H1 (cell line): ENCODE measurements at regions not wholly inside any gene's neighbourhood (a gene's known extent, or its start where the extent isn't known, plus 50 kb on each side); places are given as distances from the start of the nearest gene placed in this dataset.

Source experiments
- CTCF ChIA-PET: fragments of 300-600 bp; sonication (Branson Sonifier 250); formaldehyde crosslinking; loops from one replicate; lab custom pipeline; 2021; ENCODE audit not compliant: partially characterized antibody; lab: Charles Lee
- POLR2A ChIA-PET: fragments of 300-600 bp; sonication (Branson Sonifier 250); formaldehyde crosslinking; loops from one replicate; lab custom pipeline; 2021; ENCODE audit warnings: inconsistent platforms; ENCODE audit not compliant: partially characterized antibody; lab: Charles Lee
- DNase-seq, 2 experiments: peaks; one replicate each; pipeline versions ENCODE4 v3.0.0 to v3.0.0-alpha.2; 2010 to 2022; ENCODE audit warnings: low spot score in 2 of 2, low read depth in 1 of 2, mixed read lengths in 1 of 2
- FAIRE-seq: peaks from 2 replicates; lab custom pipeline; 2011; peaks lifted over from hg19 to GRCh38; lab: Jason Lieb, UNC
- H2AFZ ChIP-seq: 2 replicates; pipeline ENCODE4 v1.8.1; 2012; ENCODE audit warnings: low read length, inconsistent platforms
- H2AK5ac ChIP-seq: 2 replicates; pipeline ENCODE4 v1.6.1; 2013; ENCODE audit warnings: low read depth, low read length
- H2BK120ac ChIP-seq: replicated peaks from 2 replicates; pipeline ENCODE3; 2013; ENCODE audit warnings: low read depth, low read length, inconsistent platforms
- H2BK12ac ChIP-seq: 2 replicates; pipeline ENCODE4 v1.6.1; 2013; ENCODE audit warnings: low read depth, low read length
- H2BK15ac ChIP-seq: 2 replicates; pipeline ENCODE4 v1.6.1; 2013; ENCODE audit warnings: low read length
- H2BK20ac ChIP-seq: 2 replicates; pipeline ENCODE4 v1.6.1; 2013; ENCODE audit warnings: low read length
- H2BK5ac ChIP-seq: 2 replicates; pipeline ENCODE4 v1.6.1; 2013; ENCODE audit warnings: low read depth, low read length
- H3K14ac ChIP-seq: 2 replicates; pipeline ENCODE4 v1.6.1; 2013; ENCODE audit warnings: inconsistent platforms; ENCODE audit not compliant: insufficient read length
- H3K18ac ChIP-seq: 2 replicates; pipeline ENCODE4 v1.6.1; 2013; ENCODE audit warnings: low read length; ENCODE audit errors: extremely low read depth
- H3K23ac ChIP-seq: 2 replicates; pipeline ENCODE4 v1.6.1; 2013; ENCODE audit warnings: inconsistent platforms; ENCODE audit not compliant: insufficient read length
- H3K23me2 ChIP-seq: 2 replicates; pipeline ENCODE4 v1.6.1; 2013; ENCODE audit warnings: low read depth, low read length
- H3K27ac ChIP-seq: 2 replicates; pipeline ENCODE4 v1.6.1; 2011; ENCODE audit warnings: low read depth, low read length, inconsistent platforms
- H3K27me3 ChIP-seq, 4 experiments: replicated peaks in 1 of 4; 1 replicate in 1 of 4; 2 replicates in 3 of 4; pipeline versions ENCODE4 v1.6.1 to v1.8.1; 2011 to 2013; ENCODE audit warnings: low read length in 3 of 4, mild to moderate bottlenecking in 3 of 4, inconsistent platforms in 2 of 4, mixed read lengths in 2 of 4, moderate library complexity in 1 of 4; ENCODE audit not compliant: control insufficient read depth in 3 of 4, insufficient read depth in 3 of 4; ENCODE audit errors: extremely low read depth in 1 of 4
- H3K36me3 ChIP-seq, 4 experiments: 2 replicates each; pipeline versions ENCODE4 v1.6.1 to v1.8.1; 2011 to 2013; ENCODE audit warnings: mild to moderate bottlenecking in 4 of 4, low read length in 3 of 4, moderate library complexity in 2 of 4, control low read depth in 1 of 4, inconsistent platforms in 1 of 4; ENCODE audit not compliant: insufficient read depth in 4 of 4, control insufficient read depth in 2 of 4
- H3K4ac ChIP-seq: replicated peaks from 2 replicates; pipeline ENCODE3; 2013; ENCODE audit warnings: low read length, low read depth, mixed read lengths, inconsistent platforms; ENCODE audit not compliant: insufficient read length
- H3K4me1 ChIP-seq, 4 experiments: replicated peaks in 1 of 4; 1 replicate in 1 of 4; 2 replicates in 3 of 4; pipeline versions ENCODE4 v1.6.1 to v1.8.1; 2011 to 2013; ENCODE audit warnings: low read length in 3 of 4, inconsistent platforms in 2 of 4, mixed read lengths in 1 of 4; ENCODE audit not compliant: insufficient read depth in 4 of 4, control insufficient read depth in 3 of 4
- H3K4me2 ChIP-seq, 2 experiments: 2 replicates each; pipeline versions ENCODE4 v1.6.1 to v1.8.1; 2011 to 2013; ENCODE audit warnings: low read depth in 2 of 2, low read length in 2 of 2, control low read depth in 1 of 2, inconsistent platforms in 1 of 2, mild to moderate bottlenecking in 1 of 2; ENCODE audit not compliant: insufficient read depth in 1 of 2
- H3K4me3 ChIP-seq, 4 experiments: fragments of 200-600, 300-600 bp in 1 of 4; sonication (generic), shearing (Covaris generic), sonication (Bioruptor Twin) in 1 of 4; 2 replicates each; pipeline versions ENCODE4 v1.5.1 to v1.8.1; 2011 to 2016; ENCODE audit warnings: low read length in 4 of 4, low read depth in 3 of 4, control low read depth in 2 of 4, inconsistent platforms in 2 of 4, mild to moderate bottlenecking in 2 of 4, mixed read lengths in 1 of 4, moderate library complexity in 1 of 4; ENCODE audit not compliant: insufficient read depth in 2 of 4; ENCODE audit errors: extremely low read depth in 1 of 4
- H3K56ac ChIP-seq: replicated peaks from 2 replicates; pipeline ENCODE3; 2013; ENCODE audit warnings: low read depth, mild to moderate bottlenecking, mixed read lengths, low read length, inconsistent platforms; ENCODE audit not compliant: insufficient read length
- H3K79me1 ChIP-seq: 2 replicates; pipeline ENCODE4 v1.6.1; 2013; ENCODE audit warnings: low read depth, low read length, control low read depth
- H3K79me2 ChIP-seq, 2 experiments: 2 replicates each; pipeline versions ENCODE4 v1.6.1 to v1.8.1; 2012 to 2013; ENCODE audit warnings: low read length in 2 of 2, mild to moderate bottlenecking in 2 of 2, inconsistent platforms in 1 of 2; ENCODE audit not compliant: insufficient read depth in 2 of 2, control insufficient read depth in 1 of 2
- H3K9ac ChIP-seq, 4 experiments: replicated peaks in 1 of 4; 1 replicate in 1 of 4; 2 replicates in 3 of 4; pipeline versions ENCODE4 v1.6.1 to v1.8.1; 2011 to 2013; ENCODE audit warnings: low read depth in 3 of 4, low read length in 3 of 4, control low read depth in 2 of 4, mild to moderate bottlenecking in 2 of 4, moderate library complexity in 2 of 4, inconsistent platforms in 1 of 4; ENCODE audit errors: extremely low read depth in 1 of 4
- H3K9me3 ChIP-seq, 2 experiments: 2 replicates each; pipeline versions ENCODE4 v1.6.1 to v1.8.1; 2012 to 2013; ENCODE audit warnings: mild to moderate bottlenecking in 2 of 2, moderate library complexity in 2 of 2, control low read depth in 1 of 2, inconsistent platforms in 1 of 2, low read depth in 1 of 2, low read length in 1 of 2, mixed read lengths in 1 of 2; ENCODE audit not compliant: insufficient read depth in 2 of 2
- H4K20me1 ChIP-seq, 2 experiments: replicated peaks in 1 of 2; 2 replicates each; pipeline versions ENCODE3 to v1.8.1; 2011 to 2013; ENCODE audit warnings: inconsistent platforms in 2 of 2, low read length in 2 of 2, mild to moderate bottlenecking in 1 of 2; ENCODE audit not compliant: insufficient read depth in 2 of 2, control insufficient read depth in 1 of 2
- H4K5ac ChIP-seq: 2 replicates; pipeline ENCODE4 v1.6.1; 2013; ENCODE audit warnings: low read length, low read depth, mixed read lengths, inconsistent platforms; ENCODE audit not compliant: insufficient read length
- H4K8ac ChIP-seq: 2 replicates; pipeline ENCODE4 v1.8.0; 2013; ENCODE audit warnings: mild to moderate bottlenecking, moderate library complexity, low read length, inconsistent platforms; ENCODE audit not compliant: insufficient read depth; ENCODE audit errors: extremely low read depth
- H4K91ac ChIP-seq: replicated peaks from 2 replicates; pipeline ENCODE3; 2013; ENCODE audit warnings: low read length, mixed read lengths, inconsistent platforms; ENCODE audit not compliant: insufficient read length
- CBX5 ChIP-seq: fragments of 300-800, 300-1000 bp; sonication (generic); IDR thresholded peaks from 2 replicates; pipeline ENCODE4 v1.7.1; 2016; ENCODE audit warnings: antibody characterized with exemption, low read length, low read depth
- CEBPB ChIP-seq: IDR thresholded peaks from 2 replicates; pipeline ENCODE4 v1.6.1; 2012; ENCODE audit warnings: low read depth, low read length
- EZH2 ChIP-seq: fragments of 200-600 bp; sonication (generic); IDR thresholded peaks from 2 replicates; pipeline ENCODE4 v1.7.1; 2012; ENCODE audit warnings: low read depth, mild to moderate bottlenecking, moderate library complexity, low read length, inconsistent platforms; ENCODE audit not compliant: severe bottlenecking
- POU5F1 ChIP-seq: IDR thresholded peaks from 2 replicates; pipeline ENCODE4 v1.6.1; 2011; ENCODE audit warnings: low read depth, mild to moderate bottlenecking, low read length, moderate library complexity
- WGBS, 2 experiments: shearing (Covaris generic) in 1 of 2; methylation state at CpG; one replicate each; pipeline versions ENCODE4 v1.1.6 to v1.1.7; 2013 to 2015; ENCODE audit warnings: low lambda C conversion rate in 2 of 2, mixed read lengths in 2 of 2, inconsistent platforms in 1 of 2, low coverage in 1 of 2, missing lambda C conversion rate in 1 of 2; ENCODE audit not compliant: insufficient replicate concordance in 2 of 2, insufficient coverage in 1 of 2, insufficient read length in 1 of 2; ENCODE audit errors: extremely low coverage in 1 of 2, missing lambda C conversion rate in 1 of 2; 5-methylcytosine and 5-hydroxymethylcytosine counted together

DNA sequence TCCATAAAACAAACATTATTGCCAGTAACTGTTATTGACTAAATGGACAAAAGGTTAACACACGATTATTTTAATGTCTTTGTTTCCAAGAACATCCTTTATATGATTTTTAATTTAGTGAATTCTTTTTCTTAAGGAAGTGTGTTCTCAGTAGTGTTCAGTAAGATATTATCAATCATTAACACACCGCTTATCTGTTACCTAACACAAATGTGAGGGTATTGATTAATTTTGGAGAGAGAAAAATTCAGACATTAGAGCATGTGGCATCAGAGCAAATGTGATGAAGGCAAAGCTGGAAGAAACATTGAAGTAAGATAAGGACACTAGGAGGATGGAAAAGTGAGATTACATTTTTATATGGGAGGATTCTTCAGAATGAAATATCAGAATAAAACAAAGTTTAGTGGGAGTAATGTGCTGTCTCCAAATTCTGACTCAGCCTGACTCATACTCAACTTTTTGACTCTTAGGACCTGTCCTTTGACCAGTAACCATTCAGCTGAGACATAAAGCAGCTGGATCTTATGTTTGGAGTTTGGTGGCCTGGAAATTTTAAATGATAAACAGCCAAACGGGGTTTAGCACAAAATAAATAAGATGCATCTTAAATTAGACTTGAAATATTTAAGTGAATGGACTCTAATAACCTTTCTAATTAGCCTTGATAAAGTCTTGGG is 348.6 kb downstream of the CD109 start:
- no peaks in the 10 kb centered on the region for H3K27me3 ChIP-seq
- FAIRE-seq = no peak
- 88% methylated on average over 3 of the region's 3 CpGs; no CpG with 5 or more reads in 1 of the 2 experiments for WGBS, 2 experiments
- 0 out of 7 replicates have a peak, but pooled peaks cover 0 to 2% (median 0%) of the 10 kb centered on the region in 4 experiments for H3K4me1 ChIP-seq
- H3K4me2 ChIP-seq = no peak overlapping the region
- H3K79me2 ChIP-seq = no peaks in the 10 kb centered on the region
- no peak overlapping the region for H2AK5ac ChIP-seq
- H4K5ac ChIP-seq = no peak overlapping the region
- H2BK15ac ChIP-seq = no peak overlapping the region
- no peak for TF ChIP-seq CBX5
- no peak for TF ChIP-seq CEBPB
- no peak for TF ChIP-seq POU5F1
- no peak for TF ChIP-seq EZH2
- no peaks in the 10 kb centered on the region for H3K36me3 ChIP-seq
- H3K18ac ChIP-seq = no peak overlapping the region
- H2BK120ac ChIP-seq = no peak overlapping the region
- no peak overlapping the region for H4K8ac ChIP-seq
- H3K9me3 ChIP-seq = no peaks in the 10 kb centered on the region
- no peak overlapping the region for H3K9ac ChIP-seq
- H2BK12ac ChIP-seq = no peak overlapping the region
- H2BK5ac ChIP-seq = no peak overlapping the region
- H2AFZ ChIP-seq = no peak overlapping the region
- H4K20me1 ChIP-seq = no peaks in the 10 kb centered on the region
- no peak overlapping the region for H2BK20ac ChIP-seq
- no peaks in the 10 kb centered on the region for H3K79me1 ChIP-seq
- H3K4me3 ChIP-seq = no peak overlapping the region
- no peak overlapping the region for H3K23ac ChIP-seq
- no peak overlapping the region for H3K27ac ChIP-seq
- H3K4ac ChIP-seq = no peak overlapping the region
- H3K23me2 ChIP-seq = no peaks in the 10 kb centered on the region
- no peak overlapping the region for H3K56ac ChIP-seq
- CTCF ChIA-PET = interaction anchor here (0.9 kb wide), 1 partner anchor 9 kb away, joined by 3 read pairs; no protein-coding TSS in a partner anchor
- no peak overlapping the region for H4K91ac ChIP-seq
- no peak overlapping the region for H3K14ac ChIP-seq
- POLR2A ChIA-PET = no interaction called here
- no peak for DNase-seq
